GM20000 (cell line): ENCODE measurements at regions not wholly inside any gene's neighbourhood (a gene's known extent, or its start where the extent isn't known, plus 50 kb on each side); places are given as distances from the start of the nearest gene placed in this dataset.

Experiments
- DNase-seq: peaks from one replicate; pipeline ENCODE4 v3.0.0; 2012; ENCODE audit warnings: low spot score
- CTCF ChIP-seq: IDR thresholded peaks from 2 replicates; pipeline ENCODE4 v1.5.1; 2012; ENCODE audit warnings: mild to moderate bottlenecking, control low read depth; ENCODE audit errors: extremely low read depth, missing control alignments

GRCh38 chr3:77947671-77948070 is 907.8 kb downstream of the ROBO2 start:
- DNase-seq, result no peak
- no peak for TF ChIP-seq CTCF

GRCh38 chr3:77967621-77968020 is 927.7 kb downstream of the ROBO2 start:
- no peak for DNase-seq
- no peak for TF ChIP-seq CTCF

- TF ChIP-seq CTCF, result no peak
- no peak for DNase-seq
Observed at GRCh38 chr3:77976079-77976478, 936.2 kb downstream of the ROBO2 start.

- DNase-seq, result no peak
- no peak for TF ChIP-seq CTCF
Observed at GRCh38 chr3:78003090-78003489, 963.2 kb downstream of the ROBO2 start.

GRCh38 chr3:78004571-78004970 is 964.7 kb downstream of the ROBO2 start:
- TF ChIP-seq CTCF, result no peak
- no peak for DNase-seq

- no peak for TF ChIP-seq CTCF
- DNase-seq, result no peak
Observed at GRCh38 chr3:78013653-78014052, 973.8 kb downstream of the ROBO2 start.

GRCh38 chr3:78015856-78016255 is 976.0 kb downstream of the ROBO2 start:
- TF ChIP-seq CTCF, result no peak
- no peak for DNase-seq

GRCh38 chr3:78021710-78022109 is 981.8 kb downstream of the ROBO2 start:
- no peak for DNase-seq
- TF ChIP-seq CTCF, result no peak
